MCF 10A (cell line): ENCODE measurements at regions not wholly inside any gene's neighbourhood (a gene's known extent, or its start where the extent isn't known, plus 50 kb on each side); places are given as distances from the start of the nearest gene placed in this dataset.

ENCODE experiments used
- BruUV-seq: library from RNA; stranded (reverse); fragments of 400-500 nt; replicated peaks from 2 replicates; lab custom pipeline; 2021; lab: Mats Ljungman, UMichigan
- CTCF ChIA-PET: fragments of 300-600 bp; sonication (Branson Sonifier 250); formaldehyde crosslinking; extraction: SDS; loops from one replicate; lab custom pipeline; 2021; ENCODE audit warnings: antibody characterized with exemption, inconsistent platforms; lab: Yijun Ruan, JAX
- POLR2A ChIA-PET: fragments of 300-600, 350-650 bp; sonication (Branson Sonifier 250); formaldehyde crosslinking; extraction: SDS; loops from one replicate; lab custom pipeline; 2020; ENCODE audit warnings: antibody characterized with exemption, inconsistent platforms; lab: Yijun Ruan, JAX
- DNase-seq: peaks from one replicate; pipeline ENCODE4 v3.0.0-alpha.2; 2018; ENCODE audit not compliant: unreplicated experiment
- H3K27ac Mint-ChIP-seq: one replicate; pipeline ENCODE4 v1.8.0; 2022; ENCODE audit warnings: mild to moderate bottlenecking, low read depth, mixed read lengths; ENCODE audit not compliant: unreplicated experiment
- H3K27me3 Mint-ChIP-seq: one replicate; pipeline ENCODE4 v1.8.0; 2022; ENCODE audit warnings: mixed read lengths; ENCODE audit not compliant: insufficient read depth, unreplicated experiment
- H3K36me3 Mint-ChIP-seq: one replicate; pipeline ENCODE4 v1.8.0; 2022; ENCODE audit warnings: mild to moderate bottlenecking, moderate library complexity, mixed read lengths; ENCODE audit not compliant: insufficient read depth, unreplicated experiment
- H3K4me1 Mint-ChIP-seq: one replicate; pipeline ENCODE4 v1.8.0; 2022; ENCODE audit warnings: mixed read lengths; ENCODE audit not compliant: insufficient read depth, unreplicated experiment
- H3K4me3 Mint-ChIP-seq: one replicate; pipeline ENCODE4 v1.8.0; 2022; ENCODE audit warnings: mild to moderate bottlenecking, moderate library complexity, mixed read lengths; ENCODE audit not compliant: unreplicated experiment
- H3K9me3 Mint-ChIP-seq: one replicate; pipeline ENCODE4 v1.8.0; 2022; ENCODE audit warnings: mixed read lengths; ENCODE audit not compliant: unreplicated experiment
- intact Hi-C: fragments of 100-400 bp; cut with micrococcal nuclease; formaldehyde crosslinking; loops from 2 replicates; pipeline ENCODE4 v1.14.1; 2022
- TF ChIP-seq, protein P1 (sequence below): fragments of 200-600 bp; IDR thresholded peaks from one replicate; pipeline ENCODE4 v1.8.0; 2022; ENCODE audit warnings: antibody characterized with exemption, mild to moderate bottlenecking; ENCODE audit not compliant: unreplicated experiment

DNA sequence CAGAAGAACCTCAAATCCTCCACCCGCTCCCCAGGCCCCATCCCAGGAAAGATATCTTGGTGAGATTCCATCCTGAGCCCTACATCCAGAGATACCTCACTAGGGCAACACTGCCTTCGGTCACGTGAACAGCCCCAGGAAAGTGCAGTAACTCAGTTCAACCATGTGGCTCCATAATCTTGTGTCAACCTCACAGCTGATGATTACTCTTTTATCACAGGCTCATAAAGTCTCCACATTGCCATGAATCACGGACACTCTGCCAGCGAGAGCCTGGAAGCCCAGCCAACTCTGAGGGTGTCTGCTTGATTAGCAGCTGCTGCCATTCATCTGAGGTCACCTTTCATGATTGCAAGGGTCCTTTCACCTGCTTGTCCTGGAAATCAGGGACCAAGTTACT is 175.8 kb upstream of the LRFN2 start:
- no peak overlapping the region for H3K27ac Mint-ChIP-seq
- POLR2A ChIA-PET: no interaction called here
- intact Hi-C loops: no loop called here
- H3K9me3 Mint-ChIP-seq: peaks cover 13% of the 10 kb centered on the region
- TF ChIP-seq, protein P1, sequence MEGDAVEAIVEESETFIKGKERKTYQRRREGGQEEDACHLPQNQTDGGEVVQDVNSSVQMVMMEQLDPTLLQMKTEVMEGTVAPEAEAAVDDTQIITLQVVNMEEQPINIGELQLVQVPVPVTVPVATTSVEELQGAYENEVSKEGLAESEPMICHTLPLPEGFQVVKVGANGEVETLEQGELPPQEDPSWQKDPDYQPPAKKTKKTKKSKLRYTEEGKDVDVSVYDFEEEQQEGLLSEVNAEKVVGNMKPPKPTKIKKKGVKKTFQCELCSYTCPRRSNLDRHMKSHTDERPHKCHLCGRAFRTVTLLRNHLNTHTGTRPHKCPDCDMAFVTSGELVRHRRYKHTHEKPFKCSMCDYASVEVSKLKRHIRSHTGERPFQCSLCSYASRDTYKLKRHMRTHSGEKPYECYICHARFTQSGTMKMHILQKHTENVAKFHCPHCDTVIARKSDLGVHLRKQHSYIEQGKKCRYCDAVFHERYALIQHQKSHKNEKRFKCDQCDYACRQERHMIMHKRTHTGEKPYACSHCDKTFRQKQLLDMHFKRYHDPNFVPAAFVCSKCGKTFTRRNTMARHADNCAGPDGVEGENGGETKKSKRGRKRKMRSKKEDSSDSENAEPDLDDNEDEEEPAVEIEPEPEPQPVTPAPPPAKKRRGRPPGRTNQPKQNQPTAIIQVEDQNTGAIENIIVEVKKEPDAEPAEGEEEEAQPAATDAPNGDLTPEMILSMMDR: no peak
- no peak for DNase-seq
- H3K36me3 Mint-ChIP-seq: no peaks in the 10 kb centered on the region
- no peaks in the 10 kb centered on the region for H3K4me1 Mint-ChIP-seq
- BruUV-seq: no TSS peak
- H3K4me3 Mint-ChIP-seq: no peak overlapping the region
- CTCF ChIA-PET: no interaction called here
- no peaks in the 10 kb centered on the region for H3K27me3 Mint-ChIP-seq

DNA sequence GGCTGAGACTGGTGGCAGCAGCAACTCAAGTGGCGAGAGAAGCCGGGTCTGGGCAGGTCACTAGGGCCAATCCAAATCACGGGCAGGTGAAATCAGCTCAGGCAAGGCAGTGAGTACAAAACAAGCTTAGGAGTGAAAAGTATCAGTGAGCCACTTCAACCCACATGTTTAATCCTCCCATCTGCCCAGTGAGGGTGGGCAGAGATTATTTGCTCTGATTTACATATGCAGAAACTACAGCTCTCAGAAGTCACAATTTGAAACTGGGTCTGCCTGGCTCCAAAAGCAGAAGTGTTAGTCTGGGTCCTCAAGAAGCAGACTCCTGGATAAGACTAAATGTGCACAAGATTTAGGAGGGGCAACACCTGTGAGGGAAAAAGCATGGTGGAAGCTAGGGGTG is 173.7 kb upstream of the LRFN2 start:
- DNase-seq: no peak
- Mint-ChIP-seq H3K4me3 (no peak overlapping the region), H3K9me3 (peaks cover 15% of the 10 kb centered on the region), H3K36me3 (no peaks in the 10 kb centered on the region), H3K4me1 (no peaks in the 10 kb centered on the region), H3K27me3 (peaks cover 11% of the 10 kb centered on the region), H3K27ac (no peak overlapping the region)
- ChIA-PET POLR2A (no interaction called here), CTCF (no interaction called here)
- BruUV-seq: no TSS peak
- TF ChIP-seq, protein P1: no peak
- intact Hi-C loops: no loop called here

DNA sequence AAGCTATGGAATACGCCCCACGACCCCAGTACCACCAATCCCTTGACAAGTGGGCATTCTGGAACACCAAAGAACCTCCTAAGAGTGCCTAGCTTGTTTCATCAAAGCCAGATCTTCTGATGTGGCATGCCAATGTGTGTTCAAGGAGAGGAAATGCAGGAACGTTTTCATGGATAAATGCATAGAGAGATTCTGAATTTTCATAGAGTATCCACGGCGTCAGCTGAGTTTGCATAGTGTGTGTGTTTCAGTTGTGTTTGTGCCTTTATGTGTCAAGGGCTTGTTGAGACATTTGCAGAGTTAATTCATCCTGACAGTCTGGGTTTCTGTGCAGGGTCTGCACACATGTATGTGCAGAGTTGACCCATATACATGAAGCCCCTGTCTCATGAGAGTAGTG is 172.7 kb upstream of the LRFN2 start:
- DNase-seq: no peak
- TF ChIP-seq, protein P1: no peak
- CTCF ChIA-PET: interaction anchor here (0.6 kb wide), 1 partner anchor 187 kb away, joined by 3 read pairs; no protein-coding TSS in a partner anchor
- Mint-ChIP-seq H3K4me1 (no peaks in the 10 kb centered on the region), H3K9me3 (peaks cover 15% of the 10 kb centered on the region), H3K4me3 (no peak overlapping the region), H3K27ac (no peak overlapping the region), H3K36me3 (no peaks in the 10 kb centered on the region), H3K27me3 (peaks cover 11% of the 10 kb centered on the region)
- intact Hi-C loops: no loop called here
- POLR2A ChIA-PET: no interaction called here
- BruUV-seq: no TSS peak

DNA sequence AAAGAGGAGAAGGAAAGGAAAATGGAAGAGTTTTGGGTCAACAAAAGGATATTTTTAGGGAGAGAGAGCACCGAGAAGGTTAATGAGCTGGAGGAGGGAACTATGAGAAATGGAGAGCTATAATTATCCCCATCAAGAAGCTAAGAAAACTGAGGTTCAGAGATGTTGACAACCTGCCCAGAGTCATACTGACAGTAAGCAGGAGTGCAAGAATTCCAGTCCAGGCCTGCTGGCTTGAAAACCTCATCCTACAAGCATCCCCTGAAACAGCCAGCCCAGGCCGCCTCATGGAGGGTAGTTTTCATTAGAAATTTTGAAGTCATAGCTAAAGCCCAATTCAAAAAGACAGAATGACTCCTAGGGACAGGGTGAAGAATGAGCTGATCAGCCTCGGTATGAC is 172.1 kb upstream of the LRFN2 start:
- no peak overlapping the region for H3K27ac Mint-ChIP-seq
- H3K36me3 Mint-ChIP-seq: no peaks in the 10 kb centered on the region
- peaks cover 15% of the 10 kb centered on the region for H3K9me3 Mint-ChIP-seq
- BruUV-seq: no TSS peak
- peaks cover 11% of the 10 kb centered on the region for H3K27me3 Mint-ChIP-seq
- POLR2A ChIA-PET: no interaction called here
- intact Hi-C loops: no loop called here
- CTCF ChIA-PET: interaction anchor here (0.6 to 1.0 kb wide), 3 partner anchors 14 to 187 kb away, joined by 3 read pairs; no protein-coding TSS in a partner anchor
- no peaks in the 10 kb centered on the region for H3K4me1 Mint-ChIP-seq
- TF ChIP-seq, protein P1: no peak
- no peak for DNase-seq
- H3K4me3 Mint-ChIP-seq: no peak overlapping the region
